WTC11 (cell line): ENCODE measurements at regions not wholly inside any gene's neighbourhood (a gene's known extent, or its start where the extent isn't known, plus 50 kb on each side); places are given as distances from the start of the nearest gene placed in this dataset.

Source experiments
- CREB1 ChIP-seq: sonication (generic); formaldehyde crosslinking; IDR thresholded peaks from 2 replicates; pipeline ENCODE4 v1.8.0; 2023; ENCODE audit warnings: mild to moderate bottlenecking, missing genetic modification reagents
- CTCF ChIP-seq: fragments of 200-600 bp; IDR thresholded peaks from 2 replicates; pipeline ENCODE4 v1.8.0; 2022; ENCODE audit warnings: antibody characterized with exemption
- STAT6 ChIP-seq: sonication (generic); formaldehyde crosslinking; conservative IDR thresholded peaks from 2 replicates; pipeline ENCODE4 v1.8.1; 2023; ENCODE audit warnings: mild to moderate bottlenecking, low read depth, missing genetic modification reagents, moderate library complexity
- TF ChIP-seq, protein P1 (sequence below): sonication (generic); formaldehyde crosslinking; IDR thresholded peaks from 2 replicates; pipeline ENCODE4 v1.8.1; 2022; ENCODE audit warnings: mild to moderate bottlenecking, moderate library complexity, missing genetic modification reagents
- TF ChIP-seq, protein P2 (sequence below): sonication (generic); formaldehyde crosslinking; IDR thresholded peaks from 2 replicates; pipeline ENCODE4 v1.8.1; 2023; ENCODE audit warnings: mild to moderate bottlenecking, missing genetic modification reagents, moderate library complexity
- TF ChIP-seq, protein P3 (sequence below): sonication (generic); formaldehyde crosslinking; IDR thresholded peaks from 2 replicates; pipeline ENCODE4 v1.8.1; 2023; ENCODE audit warnings: mild to moderate bottlenecking, missing genetic modification reagents

DNA sequence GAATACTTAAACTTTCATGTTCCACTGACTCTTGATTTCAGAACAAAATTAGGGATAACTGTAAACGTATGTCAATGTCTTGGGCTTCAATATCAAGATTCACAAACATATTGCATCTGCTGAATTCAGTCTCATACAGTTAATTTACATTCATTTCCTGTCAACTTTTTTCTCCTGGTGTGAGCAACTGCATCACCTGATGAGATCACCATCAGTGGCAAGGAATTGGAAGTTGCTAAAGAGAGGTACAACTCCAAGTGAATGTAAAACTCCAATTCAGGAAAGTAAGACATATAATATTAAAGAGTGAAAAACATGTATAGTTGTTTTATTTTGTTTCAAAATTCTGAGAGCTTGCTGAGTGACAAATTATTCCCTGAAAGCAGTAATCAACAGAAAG, 1336.2 kb upstream of the C9orf72 start:
- no peak for TF ChIP-seq CTCF
- no peak for TF ChIP-seq STAT6 (CRISPR knock-in tag)
- no peak for TF ChIP-seq CREB1 (CRISPR knock-in tag)
- TF ChIP-seq, protein P1, sequence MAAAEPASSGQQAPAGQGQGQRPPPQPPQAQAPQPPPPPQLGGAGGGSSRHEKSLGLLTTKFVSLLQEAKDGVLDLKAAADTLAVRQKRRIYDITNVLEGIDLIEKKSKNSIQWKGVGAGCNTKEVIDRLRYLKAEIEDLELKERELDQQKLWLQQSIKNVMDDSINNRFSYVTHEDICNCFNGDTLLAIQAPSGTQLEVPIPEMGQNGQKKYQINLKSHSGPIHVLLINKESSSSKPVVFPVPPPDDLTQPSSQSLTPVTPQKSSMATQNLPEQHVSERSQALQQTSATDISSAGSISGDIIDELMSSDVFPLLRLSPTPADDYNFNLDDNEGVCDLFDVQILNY: no peak
- TF ChIP-seq, protein P2, sequence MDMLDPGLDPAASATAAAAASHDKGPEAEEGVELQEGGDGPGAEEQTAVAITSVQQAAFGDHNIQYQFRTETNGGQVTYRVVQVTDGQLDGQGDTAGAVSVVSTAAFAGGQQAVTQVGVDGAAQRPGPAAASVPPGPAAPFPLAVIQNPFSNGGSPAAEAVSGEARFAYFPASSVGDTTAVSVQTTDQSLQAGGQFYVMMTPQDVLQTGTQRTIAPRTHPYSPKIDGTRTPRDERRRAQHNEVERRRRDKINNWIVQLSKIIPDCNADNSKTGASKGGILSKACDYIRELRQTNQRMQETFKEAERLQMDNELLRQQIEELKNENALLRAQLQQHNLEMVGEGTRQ (CRISPR knock-in tag): no peak
- TF ChIP-seq, protein P3, sequence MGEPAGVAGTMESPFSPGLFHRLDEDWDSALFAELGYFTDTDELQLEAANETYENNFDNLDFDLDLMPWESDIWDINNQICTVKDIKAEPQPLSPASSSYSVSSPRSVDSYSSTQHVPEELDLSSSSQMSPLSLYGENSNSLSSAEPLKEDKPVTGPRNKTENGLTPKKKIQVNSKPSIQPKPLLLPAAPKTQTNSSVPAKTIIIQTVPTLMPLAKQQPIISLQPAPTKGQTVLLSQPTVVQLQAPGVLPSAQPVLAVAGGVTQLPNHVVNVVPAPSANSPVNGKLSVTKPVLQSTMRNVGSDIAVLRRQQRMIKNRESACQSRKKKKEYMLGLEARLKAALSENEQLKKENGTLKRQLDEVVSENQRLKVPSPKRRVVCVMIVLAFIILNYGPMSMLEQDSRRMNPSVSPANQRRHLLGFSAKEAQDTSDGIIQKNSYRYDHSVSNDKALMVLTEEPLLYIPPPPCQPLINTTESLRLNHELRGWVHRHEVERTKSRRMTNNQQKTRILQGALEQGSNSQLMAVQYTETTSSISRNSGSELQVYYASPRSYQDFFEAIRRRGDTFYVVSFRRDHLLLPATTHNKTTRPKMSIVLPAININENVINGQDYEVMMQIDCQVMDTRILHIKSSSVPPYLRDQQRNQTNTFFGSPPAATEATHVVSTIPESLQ (CRISPR knock-in tag): no peak
